MM.1S (cell line): ENCODE measurements at regions not wholly inside any gene's neighbourhood (a gene's known extent, or its start where the extent isn't known, plus 50 kb on each side); places are given as distances from the start of the nearest gene placed in this dataset.

ENCODE experiments used
- EZH2phosphoT487 ChIP-seq: fragments of 300-600 bp; sonication (generic); IDR thresholded peaks from 2 replicates; pipeline ENCODE4 v1.6.1; 2018; ENCODE audit warnings: antibody characterized with exemption, low read length
- TF ChIP-seq, protein P1 (sequence below): fragments of 300-600 bp; sonication (generic); IDR thresholded peaks from 2 replicates; pipeline ENCODE4 v1.5.1; 2016; ENCODE audit warnings: antibody characterized with exemption, low read length, mixed read lengths

GRCh38 chr7:136697271-136697670 lies 171.2 kb upstream of the CHRM2 start:
- no peak for TF ChIP-seq EZH2phosphoT487
- TF ChIP-seq, protein P1, sequence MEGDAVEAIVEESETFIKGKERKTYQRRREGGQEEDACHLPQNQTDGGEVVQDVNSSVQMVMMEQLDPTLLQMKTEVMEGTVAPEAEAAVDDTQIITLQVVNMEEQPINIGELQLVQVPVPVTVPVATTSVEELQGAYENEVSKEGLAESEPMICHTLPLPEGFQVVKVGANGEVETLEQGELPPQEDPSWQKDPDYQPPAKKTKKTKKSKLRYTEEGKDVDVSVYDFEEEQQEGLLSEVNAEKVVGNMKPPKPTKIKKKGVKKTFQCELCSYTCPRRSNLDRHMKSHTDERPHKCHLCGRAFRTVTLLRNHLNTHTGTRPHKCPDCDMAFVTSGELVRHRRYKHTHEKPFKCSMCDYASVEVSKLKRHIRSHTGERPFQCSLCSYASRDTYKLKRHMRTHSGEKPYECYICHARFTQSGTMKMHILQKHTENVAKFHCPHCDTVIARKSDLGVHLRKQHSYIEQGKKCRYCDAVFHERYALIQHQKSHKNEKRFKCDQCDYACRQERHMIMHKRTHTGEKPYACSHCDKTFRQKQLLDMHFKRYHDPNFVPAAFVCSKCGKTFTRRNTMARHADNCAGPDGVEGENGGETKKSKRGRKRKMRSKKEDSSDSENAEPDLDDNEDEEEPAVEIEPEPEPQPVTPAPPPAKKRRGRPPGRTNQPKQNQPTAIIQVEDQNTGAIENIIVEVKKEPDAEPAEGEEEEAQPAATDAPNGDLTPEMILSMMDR = no peak
